ENCODE measurements at regions not wholly inside any gene's neighbourhood (a gene's known extent, or its start where the extent isn't known, plus 50 kb on each side); places are given as distances from the start of the nearest gene placed in this dataset.

DNA sequence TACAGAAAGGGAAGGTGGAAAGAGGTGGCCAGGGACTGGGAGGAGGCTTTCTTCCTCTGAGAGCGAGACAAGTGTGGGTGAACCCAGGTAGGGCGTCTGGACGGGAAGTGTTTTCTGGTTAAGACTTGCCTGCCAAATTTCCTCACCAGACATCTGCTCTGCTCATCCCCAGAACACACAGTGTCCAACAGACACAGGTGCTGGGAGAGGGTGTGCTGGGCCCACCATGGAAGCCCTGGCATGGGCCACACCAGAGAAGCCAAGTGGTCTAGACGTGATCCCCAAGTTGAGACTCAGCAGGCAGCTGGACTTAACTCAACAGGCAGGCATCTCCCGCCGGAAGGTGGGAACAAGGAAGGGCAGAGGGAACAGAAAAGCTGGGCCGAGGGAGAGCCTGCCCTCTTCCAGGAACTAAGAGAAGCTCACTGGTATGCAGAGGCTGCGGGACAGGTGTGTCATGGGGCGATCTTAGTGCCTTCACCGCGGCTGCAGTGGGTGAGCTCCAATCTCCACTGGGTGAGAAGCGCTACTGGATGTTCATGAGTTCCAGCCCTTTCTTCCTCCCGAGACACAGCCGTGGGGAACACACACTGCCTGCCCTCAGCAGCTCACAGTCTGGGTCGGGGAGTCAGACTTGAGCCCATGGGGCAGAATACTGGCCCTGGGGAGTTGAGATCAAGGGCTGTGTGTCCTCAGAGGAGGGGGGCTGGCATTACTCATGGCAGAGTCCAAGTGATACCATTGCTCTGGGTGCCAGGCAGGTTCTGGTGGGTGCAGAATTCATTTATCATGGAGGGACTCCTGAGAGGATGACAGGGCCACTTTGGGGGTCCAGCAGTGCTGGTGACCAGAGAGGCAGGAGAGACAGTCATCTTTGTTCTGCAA, 110.2 kb downstream of the CPZ start:
- H3K27me3 ChIP-seq = no peaks in the 10 kb centered on the region
- H3K9me3 ChIP-seq = no peaks in the 10 kb centered on the region
- no peak overlapping the region for H3K27ac ChIP-seq
- DNase-seq = peak in 1 of 2 donors; percentile 12
- no peaks in the 10 kb centered on the region for H3K36me3 ChIP-seq
- WGBS, 2 donors = 68 to 78% methylated on average over 6 to 15 of the region's 15 CpGs
- no peak overlapping the region for H3K4me3 ChIP-seq
- H3K4me1 ChIP-seq = no peaks in the 10 kb centered on the region
- ATAC-seq (ENCODE audit: low FRiP score in 2 of 2) = no peak
- TF ChIP-seq POLR2AphosphoS5 (IDR thresholded peaks at IDR 0.05) = no peak
- TF ChIP-seq POLR2A (IDR thresholded peaks at IDR 0.05) = no peak
- TF ChIP-seq EP300 (IDR thresholded peaks at IDR 0.05) = no peak
- TF ChIP-seq, protein P1, sequence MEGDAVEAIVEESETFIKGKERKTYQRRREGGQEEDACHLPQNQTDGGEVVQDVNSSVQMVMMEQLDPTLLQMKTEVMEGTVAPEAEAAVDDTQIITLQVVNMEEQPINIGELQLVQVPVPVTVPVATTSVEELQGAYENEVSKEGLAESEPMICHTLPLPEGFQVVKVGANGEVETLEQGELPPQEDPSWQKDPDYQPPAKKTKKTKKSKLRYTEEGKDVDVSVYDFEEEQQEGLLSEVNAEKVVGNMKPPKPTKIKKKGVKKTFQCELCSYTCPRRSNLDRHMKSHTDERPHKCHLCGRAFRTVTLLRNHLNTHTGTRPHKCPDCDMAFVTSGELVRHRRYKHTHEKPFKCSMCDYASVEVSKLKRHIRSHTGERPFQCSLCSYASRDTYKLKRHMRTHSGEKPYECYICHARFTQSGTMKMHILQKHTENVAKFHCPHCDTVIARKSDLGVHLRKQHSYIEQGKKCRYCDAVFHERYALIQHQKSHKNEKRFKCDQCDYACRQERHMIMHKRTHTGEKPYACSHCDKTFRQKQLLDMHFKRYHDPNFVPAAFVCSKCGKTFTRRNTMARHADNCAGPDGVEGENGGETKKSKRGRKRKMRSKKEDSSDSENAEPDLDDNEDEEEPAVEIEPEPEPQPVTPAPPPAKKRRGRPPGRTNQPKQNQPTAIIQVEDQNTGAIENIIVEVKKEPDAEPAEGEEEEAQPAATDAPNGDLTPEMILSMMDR (IDR thresholded peaks at IDR 0.05) = no peak

DNA sequence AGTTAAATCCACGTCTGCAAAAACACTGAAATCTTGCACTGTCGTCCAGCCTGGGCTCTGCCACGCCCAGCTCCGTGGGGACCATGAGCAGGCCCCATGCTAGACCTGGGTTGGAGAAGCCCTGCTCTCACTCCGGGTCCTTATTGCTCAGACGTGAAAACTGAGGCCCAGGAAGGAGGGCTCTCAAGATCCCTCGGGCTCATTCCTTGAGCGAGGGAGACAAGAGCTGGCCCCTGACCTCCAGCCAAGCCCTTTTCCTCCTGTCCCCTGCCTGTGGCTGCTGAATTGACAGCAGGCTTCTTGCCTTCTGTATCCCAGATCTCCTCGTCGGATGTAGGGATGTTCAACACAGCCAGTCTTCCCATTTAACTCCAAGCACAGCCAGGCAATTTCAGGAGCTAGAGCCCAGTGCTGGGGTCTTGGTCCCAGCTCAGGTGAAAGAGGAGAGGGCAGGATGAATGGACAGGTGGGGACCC, 109.5 kb downstream of the CPZ start:
- Histone ChIP-seq H3K4me1 (no peaks in the 10 kb centered on the region), H3K36me3 (no peaks in the 10 kb centered on the region), H3K4me3 (no peak overlapping the region), H3K9me3 (no peaks in the 10 kb centered on the region), H3K27ac (no peak overlapping the region), H3K27me3 (no peaks in the 10 kb centered on the region)
- TF ChIP-seq POLR2AphosphoS5 (IDR thresholded peaks at IDR 0.05) (no peak), EP300 (IDR thresholded peaks at IDR 0.05) (no peak), POLR2A (IDR thresholded peaks at IDR 0.05) (no peak)
- TF ChIP-seq, protein P1 (IDR thresholded peaks at IDR 0.05) = no peak
- ATAC-seq (ENCODE audit: low FRiP score in 2 of 2) (no peak), DNase-seq (no peak)
- 56 to 59% methylated on average over 8 to 10 of the region's 10 CpGs for WGBS, 2 donors

DNA sequence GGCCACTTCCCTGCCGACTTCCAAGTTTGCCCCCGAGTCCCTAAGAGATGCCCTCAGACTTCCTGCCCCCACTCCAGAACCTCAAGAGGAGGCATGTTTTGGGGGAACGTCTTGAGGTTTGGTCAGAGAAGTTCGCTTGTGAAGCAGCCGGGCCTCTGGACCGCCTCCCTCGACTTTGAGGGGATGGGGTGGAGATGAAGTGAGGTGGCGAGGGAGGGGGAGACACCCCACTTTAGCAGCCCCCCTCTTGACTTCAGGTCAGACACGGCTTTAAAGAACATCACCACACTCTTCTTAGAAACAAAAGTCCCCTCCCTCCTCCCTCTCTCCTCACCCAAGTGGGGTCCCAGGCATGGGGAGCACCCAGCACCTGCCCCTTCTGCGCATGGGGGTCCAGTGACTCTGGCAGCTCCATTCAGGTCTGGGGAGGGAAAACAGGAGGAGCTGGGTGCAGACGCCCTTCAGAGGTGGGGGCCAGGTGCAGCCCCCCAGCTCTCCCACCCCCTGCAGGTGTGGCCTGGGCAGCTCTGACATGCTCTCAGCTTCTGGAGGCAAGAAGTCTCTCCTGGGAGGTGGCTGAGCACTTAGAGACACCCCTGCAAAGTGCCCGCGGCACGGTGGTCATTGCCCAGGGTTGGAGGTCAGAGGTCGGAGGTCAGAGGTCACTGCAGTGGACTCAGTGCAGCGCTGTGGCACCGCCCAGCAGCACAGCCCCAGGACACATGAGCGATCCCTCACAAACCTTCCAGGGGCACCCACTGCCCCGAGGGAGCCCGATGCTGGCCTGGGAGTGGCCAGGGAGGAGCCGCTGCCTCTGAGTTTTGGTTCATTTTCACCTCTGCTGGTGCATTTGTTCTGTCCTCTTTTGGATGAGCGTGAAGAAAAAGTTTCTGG, 108.8 kb downstream of the CPZ start:
- no peak overlapping the region for H3K27ac ChIP-seq
- DNase-seq (peak; percentile 9 to 61), ATAC-seq (ENCODE audit: low FRiP score in 2 of 2) (no peak)
- no peaks in the 10 kb centered on the region for H3K4me1 ChIP-seq
- H3K36me3 ChIP-seq = no peaks in the 10 kb centered on the region
- TF ChIP-seq POLR2AphosphoS5 (IDR thresholded peaks at IDR 0.05) = no peak
- TF ChIP-seq, protein P1 (IDR thresholded peaks at IDR 0.05) = no peak
- TF ChIP-seq EP300 (IDR thresholded peaks at IDR 0.05) = no peak
- TF ChIP-seq POLR2A (IDR thresholded peaks at IDR 0.05) = no peak
- no peaks in the 10 kb centered on the region for H3K27me3 ChIP-seq
- H3K4me3 ChIP-seq = no peak overlapping the region
- WGBS, 2 donors = 58 to 69% methylated on average over 10 to 22 of the region's 22 CpGs
- H3K9me3 ChIP-seq = no peaks in the 10 kb centered on the region

- H3K4me3 ChIP-seq = no peak overlapping the region
- 28 to 40% methylated on average over 14 to 17 of the region's 17 CpGs for WGBS, 2 donors
- DNase-seq = no peak
Measured at GRCh38 chr4:8700531-8700930, 108.0 kb downstream of the CPZ start.

More at GRCh38 chr4:8700531-8700930, 108.0 kb downstream of the CPZ start:
- no peaks in the 10 kb centered on the region for H3K36me3 ChIP-seq
- TF ChIP-seq EP300 (IDR thresholded peaks at IDR 0.05) = no peak
- TF ChIP-seq POLR2AphosphoS5 (IDR thresholded peaks at IDR 0.05) = no peak
- TF ChIP-seq POLR2A (IDR thresholded peaks at IDR 0.05) = no peak
- TF ChIP-seq, protein P1 (IDR thresholded peaks at IDR 0.05) = no peak
- H3K27me3 ChIP-seq = no peaks in the 10 kb centered on the region
- no peaks in the 10 kb centered on the region for H3K4me1 ChIP-seq
- ATAC-seq (ENCODE audit: low FRiP score in 2 of 2) = no peak
- no peak overlapping the region for H3K27ac ChIP-seq
- no peaks in the 10 kb centered on the region for H3K9me3 ChIP-seq

Data from upper lobe of left lung (tissue), 6 donors.